Common myeloid progenitor, CD34-positive (primary cell): ENCODE measurements at regions not wholly inside any gene's neighbourhood (a gene's known extent, or its start where the extent isn't known, plus 50 kb on each side); places are given as distances from the start of the nearest gene placed in this dataset.

Experiments used
- CTCF ChIA-PET: fragments of 350-600 bp; sonication (Branson Sonifier 250); formaldehyde crosslinking; loops from one replicate; lab custom pipeline; 2021; ENCODE audit warnings: antibody characterized with exemption; lab: Charles Lee
- POLR2A ChIA-PET: fragments of 350-600 bp; sonication (Branson Sonifier 250); formaldehyde crosslinking; loops from one replicate; lab custom pipeline; 2021; ENCODE audit warnings: antibody characterized with exemption; lab: Charles Lee
- DNase-seq, 3 donors: peaks; one replicate each; pipeline versions ENCODE4 v3.0.0 to v3.0.0-alpha.2; 2013
- H3K27ac ChIP-seq, 2 experiments: 1 replicate in 1 of 2; 2 replicates in 1 of 2; pipeline ENCODE4 v1.7.0; 2013; ENCODE audit warnings: inconsistent platforms in 2 of 2, low read length in 2 of 2, mild to moderate bottlenecking in 2 of 2, low read depth in 1 of 2, moderate library complexity in 1 of 2; ENCODE audit not compliant: severe bottlenecking in 2 of 2, insufficient read depth in 1 of 2, poor library complexity in 1 of 2
- H3K27me3 ChIP-seq, 5 experiments: replicated peaks in 2 of 5; 1 replicate in 3 of 5; 2 replicates in 2 of 5; pipeline versions ENCODE4 v1.6.1 to v1.7.0; 2013; ENCODE audit warnings: low read length in 4 of 5, mild to moderate bottlenecking in 2 of 5, moderate library complexity in 2 of 5, inconsistent platforms in 1 of 5; ENCODE audit not compliant: insufficient read depth in 5 of 5, control insufficient read depth in 4 of 5
- H3K36me3 ChIP-seq, 4 experiments: 1 replicate in 2 of 4; 2 replicates in 2 of 4; pipeline versions ENCODE4 v1.6.1 to v1.7.0; 2013; ENCODE audit warnings: low read length in 3 of 4, control low read depth in 1 of 4, mild to moderate bottlenecking in 1 of 4; ENCODE audit not compliant: control insufficient read depth in 4 of 4, insufficient read depth in 4 of 4
- H3K4me1 ChIP-seq, 4 experiments: 1 replicate in 3 of 4; 2 replicates in 1 of 4; pipeline versions ENCODE4 v1.6.1 to v1.7.1; 2013; ENCODE audit warnings: low read length in 3 of 4, mild to moderate bottlenecking in 3 of 4, control low read depth in 1 of 4, inconsistent platforms in 1 of 4, moderate library complexity in 1 of 4; ENCODE audit not compliant: control insufficient read depth in 4 of 4, insufficient read depth in 4 of 4; ENCODE audit errors: control extremely low read depth in 1 of 4
- H3K4me3 ChIP-seq, 7 experiments: 1 replicate in 4 of 7; 2 replicates in 3 of 7; pipeline versions ENCODE4 v1.5.1 to v1.7.0; 2013; ENCODE audit warnings: mild to moderate bottlenecking in 7 of 7, low read length in 6 of 7, moderate library complexity in 6 of 7, inconsistent platforms in 2 of 7, low read depth in 2 of 7, control low read depth in 1 of 7; ENCODE audit not compliant: insufficient read depth in 4 of 7, control insufficient read depth in 1 of 7; ENCODE audit errors: extremely low read depth in 1 of 7
- H3K9me3 ChIP-seq, 5 experiments: 1 replicate in 4 of 5; 2 replicates in 1 of 5; pipeline versions ENCODE4 v1.6.1 to v1.7.1; 2013; ENCODE audit warnings: low read length in 4 of 5, mild to moderate bottlenecking in 2 of 5, inconsistent platforms in 1 of 5, low read depth in 1 of 5, moderate library complexity in 1 of 5; ENCODE audit not compliant: control insufficient read depth in 4 of 5, insufficient read depth in 2 of 5; ENCODE audit errors: control extremely low read depth in 1 of 5
- WGBS: methylation state at CpG from one replicate; pipeline ENCODE4 v1.1.5; 2013; ENCODE audit not compliant: insufficient coverage; 5-methylcytosine and 5-hydroxymethylcytosine counted together

GRCh38 chr5:136710834-136711233 lies 345.5 kb upstream of the TRPC7 start:
- Histone ChIP-seq H3K36me3 (no peaks in the 10 kb centered on the region), H3K27me3 (no peaks in the 10 kb centered on the region), H3K9me3 (no peaks in the 10 kb centered on the region), H3K4me3 (no peak overlapping the region), H3K4me1 (no peaks in the 10 kb centered on the region), H3K27ac (no peak overlapping the region)
- no peak for DNase-seq
- POLR2A ChIA-PET, result no interaction called here
- CTCF ChIA-PET, result no interaction called here
- WGBS, result 96% methylated on average over 3 of the region's 3 CpGs

- H3K27ac ChIP-seq, result no peak overlapping the region
- H3K4me3 ChIP-seq, result no peak overlapping the region
- ChIA-PET CTCF (interaction anchor here (1.3 kb wide), 2 partner anchors 11 to 65 kb away, joined by 4 read pairs; no protein-coding TSS in a partner anchor), POLR2A (no interaction called here)
- no peaks in the 10 kb centered on the region for H3K36me3 ChIP-seq
- no peaks in the 10 kb centered on the region for H3K27me3 ChIP-seq
- no peak for DNase-seq
- no peaks in the 10 kb centered on the region for H3K9me3 ChIP-seq
- H3K4me1 ChIP-seq, result peaks cover 0 to 9% (median 6%) of the 10 kb centered on the region in 4 experiments
- no CpG with 5 or more reads among the region's 1 CpG for WGBS
Observed at GRCh38 chr5:136703706-136704105, 338.4 kb upstream of the TRPC7 start.

GRCh38 chr5:136703036-136703435 lies 337.7 kb upstream of the TRPC7 start:
- Histone ChIP-seq H3K27ac (no peak overlapping the region), H3K9me3 (no peaks in the 10 kb centered on the region), H3K4me3 (no peak overlapping the region), H3K36me3 (no peaks in the 10 kb centered on the region), H3K27me3 (no peaks in the 10 kb centered on the region), H3K4me1 (peaks cover 0 to 13% (median 8%) of the 10 kb centered on the region in 4 experiments)
- POLR2A ChIA-PET, result interaction anchor here (0.6 kb wide), 1 partner anchor 65 kb away, joined by 3 read pairs; no protein-coding TSS in a partner anchor
- WGBS, result no CpG with 5 or more reads among the region's 2 CpGs
- CTCF ChIA-PET, result interaction anchor here (1.3 kb wide), 2 partner anchors 11 to 66 kb away, joined by 4 read pairs; no protein-coding TSS in a partner anchor
- DNase-seq, result no peak

- peaks cover 0 to 13% (median 8%) of the 10 kb centered on the region in 4 experiments for H3K4me1 ChIP-seq
- CTCF ChIA-PET, result interaction anchor here (0.7 kb wide), 1 partner anchor 173 kb away, joined by 3 read pairs; no protein-coding TSS in a partner anchor
- whole genome bisulfite sequencing, result no CpG with 5 or more reads among the region's 1 CpG
Observed at GRCh38 chr5:136701191-136701590, 335.8 kb upstream of the TRPC7 start.

GRCh38 chr5:136699651-136700050 lies 334.3 kb upstream of the TRPC7 start:
- ChIA-PET POLR2A (no interaction called here), CTCF (no interaction called here)
- DNase-seq, result peak; percentile 61 to 89 (median 81)
- Histone ChIP-seq H3K4me3 (peak overlapping the region in 1 of 7 experiments; percentile 0), H3K27ac (no peak overlapping the region), H3K27me3 (no peaks in the 10 kb centered on the region), H3K9me3 (no peaks in the 10 kb centered on the region), H3K36me3 (no peaks in the 10 kb centered on the region), H3K4me1 (peaks cover 0 to 13% (median 8%) of the 10 kb centered on the region in 4 experiments)
- WGBS, result 0% methylated on average over 5 of the region's 7 CpGs

More at GRCh38 chr5:136701191-136701590, 335.8 kb upstream of the TRPC7 start:
- POLR2A ChIA-PET, result no interaction called here
- no peaks in the 10 kb centered on the region for H3K9me3 ChIP-seq
- H3K36me3 ChIP-seq, result no peaks in the 10 kb centered on the region
- H3K27me3 ChIP-seq, result no peaks in the 10 kb centered on the region
- no peak overlapping the region for H3K27ac ChIP-seq
- H3K4me3 ChIP-seq, result no peak overlapping the region
- no peak for DNase-seq

GRCh38 chr5:136698970-136699369 lies 333.6 kb upstream of the TRPC7 start:
- Histone ChIP-seq H3K27me3 (no peaks in the 10 kb centered on the region), H3K4me1 (peaks cover 0 to 15% (median 8%) of the 10 kb centered on the region in 4 experiments), H3K9me3 (no peaks in the 10 kb centered on the region), H3K36me3 (no peaks in the 10 kb centered on the region), H3K27ac (no peak overlapping the region), H3K4me3 (no peak overlapping the region)
- DNase-seq, result peak in 1 of 3 donors; percentile 4
- ChIA-PET CTCF (no interaction called here), POLR2A (no interaction called here)
- no CpG with 5 or more reads among the region's 5 CpGs for WGBS

GRCh38 chr5:136694258-136694657 lies 328.9 kb upstream of the TRPC7 start:
- DNase-seq, result peak in 1 of 3 donors; percentile 10
- ChIA-PET POLR2A (no interaction called here), CTCF (no interaction called here)
- 0% methylated on average over 1 of the region's 4 CpGs for WGBS
- H3K4me3 ChIP-seq, result no peak overlapping the region
- H3K27ac ChIP-seq, result no peak overlapping the region
- H3K9me3 ChIP-seq, result peaks cover 0 to 12% (median 1%) of the 10 kb centered on the region in 5 experiments
- peaks cover 0 to 13% (median 6%) of the 10 kb centered on the region in 4 experiments for H3K4me1 ChIP-seq
- H3K36me3 ChIP-seq, result no peaks in the 10 kb centered on the region
- H3K27me3 ChIP-seq, result no peaks in the 10 kb centered on the region
